GM21723 (cell line): ENCODE measurements at regions not wholly inside any gene's neighbourhood (a gene's known extent, or its start where the extent isn't known, plus 50 kb on each side); places are given as distances from the start of the nearest gene placed in this dataset.
"Not testable (repeated sequence)": the region's sequence is repeated elsewhere in the genome, so short reads cannot be mapped to it uniquely, and the experiment has no call there.

Experiments
- ATAC-seq: cut with Tn5 transposase; IDR thresholded peaks from one replicate; pipeline ENCODE4 v1.9.1; 2021; ENCODE audit warnings: mild to moderate bottlenecking, moderate library complexity; ENCODE audit not compliant: unreplicated experiment

- no peak for ATAC-seq
Measured at GRCh38 chr6:128599036-128599435, 78.6 kb upstream of the PTPRK start.

- ATAC-seq: no peak
Measured at GRCh38 chr6:128598571-128598970, 78.2 kb upstream of the PTPRK start.

GRCh38 chr6:128597956-128598355 lies 77.6 kb upstream of the PTPRK start:
- no peak for ATAC-seq

- ATAC-seq: no peak
Measured at GRCh38 chr6:128597004-128597403, 76.6 kb upstream of the PTPRK start.

GRCh38 chr6:128595544-128595943 lies 75.1 kb upstream of the PTPRK start:
- no peak for ATAC-seq

GRCh38 chr6:128586095-128586494 lies 65.7 kb upstream of the PTPRK start:
- no peak for ATAC-seq

GRCh38 chr6:128580224-128581110 lies 60.1 kb upstream of the PTPRK start:
- ATAC-seq: no peak

GRCh38 chr6:128575254-128575653 lies 54.9 kb upstream of the PTPRK start:
- not testable (repeated sequence) for ATAC-seq

- ATAC-seq: no peak
Measured at GRCh38 chr6:128574402-128574801, 54.0 kb upstream of the PTPRK start.

- ATAC-seq: no peak
Measured at GRCh38 chr6:128573036-128573435, 52.6 kb upstream of the PTPRK start.

GRCh38 chr6:128572294-128572693 lies 51.9 kb upstream of the PTPRK start:
- no peak for ATAC-seq

GRCh38 chr6:128570680-128571063 lies 50.3 kb upstream of the PTPRK start:
- no peak for ATAC-seq

- no peak for ATAC-seq
Measured at GRCh38 chr6:128569732-128570679, 49.6 kb upstream of the PTPRK start.
